ENCODE measurements at regions not wholly inside any gene's neighbourhood (a gene's known extent, or its start where the extent isn't known, plus 50 kb on each side); places are given as distances from the start of the nearest gene placed in this dataset.

- Histone ChIP-seq H3K27me3 (ENCODE audit: low read depth, low read length) (no peaks in the 10 kb centered on the region), H3K27ac (ENCODE audit: low read length) (no peak overlapping the region), H2AFZ (ENCODE audit: low read depth, low read length) (no peak overlapping the region), H3K4me3 (ENCODE audit: low read length) (no peak overlapping the region), H3K36me3 (replicated peaks; ENCODE audit: low read depth, low read length) (no peaks in the 10 kb centered on the region), H3K4me2 (ENCODE audit: low read length) (no peak overlapping the region), H3K9ac (ENCODE audit: low read length) (no peak overlapping the region), H3K4me1 (ENCODE audit: low read length) (no peaks in the 10 kb centered on the region), H3K9me3 (ENCODE audit: insufficient read depth, low read length) (no peaks in the 10 kb centered on the region), H4K20me1 (ENCODE audit: insufficient read depth, low read length) (no peaks in the 10 kb centered on the region), H3K79me2 (ENCODE audit: low read length) (no peaks in the 10 kb centered on the region)
- TF ChIP-seq EZH2phosphoT487 (IDR thresholded peaks at IDR 0.05; ENCODE audit: low read depth) (no peak), CTCF (IDR thresholded peaks at IDR 0.05; ENCODE audit: low read depth, low read length) (no peak)
Measured at GRCh38 chr12:130073721-130074120, 88.5 kb upstream of the FZD10 start.

- no peak overlapping the region for H2AFZ ChIP-seq (ENCODE audit: low read depth, low read length)
- no peak overlapping the region for H3K27ac ChIP-seq (ENCODE audit: low read length)
- no peak overlapping the region for H3K4me3 ChIP-seq (ENCODE audit: low read length)
- no peak for TF ChIP-seq CTCF (IDR thresholded peaks at IDR 0.05; ENCODE audit: low read depth, low read length)
- no peak for TF ChIP-seq EZH2phosphoT487 (IDR thresholded peaks at IDR 0.05; ENCODE audit: low read depth)
- no peaks in the 10 kb centered on the region for H3K36me3 ChIP-seq (replicated peaks; ENCODE audit: low read depth, low read length)
- H3K9ac ChIP-seq (ENCODE audit: low read length) = no peak overlapping the region
- no peaks in the 10 kb centered on the region for H3K4me1 ChIP-seq (ENCODE audit: low read length)
- no peaks in the 10 kb centered on the region for H3K9me3 ChIP-seq (ENCODE audit: insufficient read depth, low read length)
- no peak overlapping the region for H3K4me2 ChIP-seq (ENCODE audit: low read length)
- no peaks in the 10 kb centered on the region for H4K20me1 ChIP-seq (ENCODE audit: insufficient read depth, low read length)
- H3K27me3 ChIP-seq (ENCODE audit: low read depth, low read length) = no peaks in the 10 kb centered on the region
- H3K79me2 ChIP-seq (ENCODE audit: low read length) = no peaks in the 10 kb centered on the region
Measured at GRCh38 chr12:130074661-130075406, 87.4 kb upstream of the FZD10 start.

- Histone ChIP-seq H3K79me2 (ENCODE audit: low read length) (no peaks in the 10 kb centered on the region), H2AFZ (ENCODE audit: low read depth, low read length) (no peak overlapping the region), H3K9me3 (ENCODE audit: insufficient read depth, low read length) (no peaks in the 10 kb centered on the region), H3K9ac (ENCODE audit: low read length) (no peak overlapping the region), H3K4me3 (ENCODE audit: low read length) (no peak overlapping the region), H3K27me3 (ENCODE audit: low read depth, low read length) (no peaks in the 10 kb centered on the region), H4K20me1 (ENCODE audit: insufficient read depth, low read length) (no peaks in the 10 kb centered on the region), H3K27ac (ENCODE audit: low read length) (no peak overlapping the region), H3K36me3 (replicated peaks; ENCODE audit: low read depth, low read length) (no peaks in the 10 kb centered on the region), H3K4me2 (ENCODE audit: low read length) (no peak overlapping the region), H3K4me1 (ENCODE audit: low read length) (no peaks in the 10 kb centered on the region)
- TF ChIP-seq CTCF (IDR thresholded peaks at IDR 0.05; ENCODE audit: low read depth, low read length) = no peak
Measured at GRCh38 chr12:130075497-130076076, 86.7 kb upstream of the FZD10 start.

GRCh38 chr12:130076126-130076525, 86.1 kb upstream of the FZD10 start:
- H3K27me3 ChIP-seq (ENCODE audit: low read depth, low read length) = no peaks in the 10 kb centered on the region
- no peak overlapping the region for H3K9ac ChIP-seq (ENCODE audit: low read length)
- H3K4me2 ChIP-seq (ENCODE audit: low read length) = no peak overlapping the region

More at GRCh38 chr12:130076126-130076525, 86.1 kb upstream of the FZD10 start:
- no peaks in the 10 kb centered on the region for H3K9me3 ChIP-seq (ENCODE audit: insufficient read depth, low read length)
- TF ChIP-seq EZH2phosphoT487 (IDR thresholded peaks at IDR 0.05; ENCODE audit: low read depth) = no peak
- TF ChIP-seq CTCF (IDR thresholded peaks at IDR 0.05; ENCODE audit: low read depth, low read length) = no peak
- H2AFZ ChIP-seq (ENCODE audit: low read depth, low read length) = no peak overlapping the region
- H4K20me1 ChIP-seq (ENCODE audit: insufficient read depth, low read length) = no peaks in the 10 kb centered on the region
- no peaks in the 10 kb centered on the region for H3K4me1 ChIP-seq (ENCODE audit: low read length)
- no peak overlapping the region for H3K4me3 ChIP-seq (ENCODE audit: low read length)
- H3K36me3 ChIP-seq (replicated peaks; ENCODE audit: low read depth, low read length) = no peaks in the 10 kb centered on the region
- H3K27ac ChIP-seq (ENCODE audit: low read length) = no peak overlapping the region
- H3K79me2 ChIP-seq (ENCODE audit: low read length) = no peaks in the 10 kb centered on the region
